AG20443 (cell line): ENCODE measurements at regions not wholly inside any gene's neighbourhood (a gene's known extent, or its start where the extent isn't known, plus 50 kb on each side); places are given as distances from the start of the nearest gene placed in this dataset.
A peak's percentile ranks its signal among the peaks of the same experiment; 100 is the strongest.
"Not testable (repeated sequence)": the region's sequence is repeated elsewhere in the genome, so short reads cannot be mapped to it uniquely, and the experiment has no call there.

ENCODE experiments used
- DNase-seq: peaks from one replicate; pipeline ENCODE4 v3.0.0; 2012; ENCODE audit warnings: low spot score, mixed read lengths

- no peak for DNase-seq
These were observed 116.2 kb upstream of the PLAAT1 start for GRCh38 chr3:193124861-193125260.

DNA sequence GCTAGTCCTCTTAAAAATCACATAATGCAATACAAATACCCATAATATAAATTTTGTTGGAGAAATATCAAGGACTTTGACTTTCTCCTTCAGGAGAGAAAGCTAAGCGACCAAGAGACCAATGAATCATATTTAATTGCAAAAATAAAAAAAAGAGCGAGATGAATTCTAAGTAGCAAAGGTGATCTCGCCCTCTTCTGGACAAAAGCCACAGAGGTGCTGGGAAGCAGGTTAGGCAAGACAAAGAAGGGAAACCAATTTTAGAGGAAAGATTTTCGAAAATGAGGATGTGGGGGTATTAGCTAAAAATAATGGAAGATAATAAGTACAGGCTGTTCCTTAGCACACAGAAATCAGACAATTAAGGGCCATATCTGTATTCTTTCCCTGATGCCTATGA lies 111.4 kb upstream of the PLAAT1 start:
- DNase-seq = no peak

GRCh38 chr3:193130576-193130975 lies 110.4 kb upstream of the PLAAT1 start:
- DNase-seq = no peak

DNA sequence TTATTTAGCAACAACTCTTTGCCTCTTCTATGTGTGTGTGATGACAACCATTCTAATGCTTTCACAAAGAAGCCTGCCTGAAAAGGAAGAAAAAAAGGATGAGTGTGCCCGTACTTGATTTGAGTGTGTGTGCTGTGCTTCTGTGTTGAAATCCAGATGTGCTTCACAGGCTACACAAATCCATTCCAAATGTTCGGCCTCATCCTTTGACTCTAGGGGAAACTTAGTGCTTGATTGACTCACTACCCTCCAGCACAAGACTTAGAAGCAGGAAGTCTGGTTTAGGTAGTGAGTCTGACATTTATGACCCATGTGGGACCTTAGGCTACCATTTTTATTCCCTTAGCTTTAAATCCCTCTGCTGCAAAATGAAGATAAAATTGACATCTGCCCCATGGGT lies 108.8 kb upstream of the PLAAT1 start:
- no peak for DNase-seq

- no peak for DNase-seq
These were observed 108.1 kb upstream of the PLAAT1 start for GRCh38 chr3:193132964-193133363.

DNA sequence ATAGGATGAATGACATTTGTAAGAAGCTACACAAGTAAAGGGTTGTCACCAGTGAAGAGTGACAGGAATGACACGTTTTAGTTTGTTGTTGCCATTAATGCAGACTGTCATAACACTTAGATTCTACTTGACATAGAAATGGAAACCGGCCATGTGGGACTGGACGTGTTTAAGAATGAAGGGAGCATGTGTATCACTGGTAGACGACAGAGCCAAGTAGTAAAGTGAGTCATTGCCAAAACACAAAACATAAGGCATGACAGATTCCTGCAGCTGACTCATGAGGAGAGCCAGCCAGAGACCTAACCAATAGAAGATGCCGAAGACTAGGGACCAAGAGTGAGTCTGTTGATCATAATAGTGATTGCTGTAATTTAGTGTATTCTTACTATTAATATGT lies 106.2 kb upstream of the PLAAT1 start:
- DNase-seq = peak; percentile 81

GRCh38 chr3:193140381-193140780 lies 100.6 kb upstream of the PLAAT1 start:
- DNase-seq = no peak

DNA sequence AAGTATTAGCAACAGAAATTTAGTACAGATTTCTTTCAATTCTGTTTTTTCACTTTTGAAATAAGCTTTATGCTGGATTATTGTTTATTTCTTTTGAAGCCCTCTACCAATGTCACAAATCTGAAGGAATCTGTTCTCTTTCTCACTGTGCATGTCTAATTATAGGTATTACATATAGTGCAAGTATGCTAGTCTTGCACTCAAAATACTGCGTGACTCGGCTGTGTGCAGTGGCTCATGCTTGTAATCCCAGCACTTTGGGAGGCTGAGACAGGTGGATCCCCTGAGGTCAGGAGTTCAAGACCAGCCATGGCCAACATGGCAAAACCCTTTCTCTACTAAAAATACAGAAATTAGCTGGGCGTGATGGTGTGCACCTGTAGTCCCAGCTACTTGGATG lies 95.8 kb upstream of the PLAAT1 start:
- DNase-seq = no peak

DNA sequence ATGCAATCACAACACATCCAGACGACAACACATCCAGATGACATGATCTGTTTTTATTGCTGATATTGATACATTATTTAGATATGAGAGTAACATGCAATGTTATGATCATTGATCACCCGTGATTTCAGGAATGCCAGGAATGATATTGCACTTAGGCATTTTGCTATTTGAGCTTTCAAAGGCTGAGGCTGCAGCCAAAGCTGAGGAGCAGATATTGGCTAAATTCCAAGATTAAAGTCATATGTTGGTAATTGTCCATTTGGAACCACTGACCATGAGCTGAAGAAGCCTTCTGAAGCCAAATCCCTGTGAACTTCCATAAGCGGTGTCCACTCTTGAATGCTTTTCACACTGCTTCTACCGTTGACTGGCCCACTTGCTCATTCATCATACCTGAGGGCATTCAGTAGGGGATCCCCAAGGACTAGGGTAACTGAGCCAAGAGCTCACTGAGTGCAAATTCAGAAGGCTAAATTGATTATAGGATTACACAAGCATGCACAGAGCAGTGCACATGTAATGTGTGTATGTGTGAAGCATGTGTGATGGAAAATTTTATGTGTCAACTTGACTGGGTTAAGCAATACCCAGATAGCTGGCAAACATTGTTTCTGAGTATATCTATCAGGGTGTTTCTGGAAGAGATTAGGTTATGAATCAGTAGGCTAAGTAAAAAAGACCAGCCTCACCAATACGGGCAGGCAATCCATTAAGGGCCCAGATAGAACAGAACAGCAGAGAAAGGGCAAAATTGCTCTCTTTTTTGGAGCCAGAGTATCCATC lies 92.1 kb upstream of the PLAAT1 start:
- DNase-seq = peak; percentile 3

DNA sequence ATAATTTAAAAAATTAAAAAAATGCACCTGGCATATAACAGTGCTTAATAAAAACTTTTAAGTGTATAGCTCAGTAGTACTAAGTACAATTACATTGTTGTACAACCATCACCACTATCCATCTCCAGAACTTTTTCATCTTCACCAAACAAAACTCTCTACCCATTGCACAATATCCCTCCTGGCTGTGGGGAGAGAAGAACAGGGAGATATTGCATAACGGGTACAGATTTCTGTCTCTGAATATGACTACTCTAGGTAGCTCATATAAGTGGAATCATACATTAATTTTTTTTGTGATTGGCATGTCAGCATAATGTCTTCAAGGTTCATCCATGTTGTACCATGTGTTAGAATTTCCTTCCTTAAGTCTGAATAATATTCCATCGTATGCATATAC lies 91.0 kb upstream of the PLAAT1 start:
- DNase-seq = no peak

GRCh38 chr3:193155044-193155781 lies 85.8 kb upstream of the PLAAT1 start:
- DNase-seq = peak; percentile 0

- no peak for DNase-seq
These were observed 84.0 kb upstream of the PLAAT1 start for GRCh38 chr3:193157051-193157450.

DNA sequence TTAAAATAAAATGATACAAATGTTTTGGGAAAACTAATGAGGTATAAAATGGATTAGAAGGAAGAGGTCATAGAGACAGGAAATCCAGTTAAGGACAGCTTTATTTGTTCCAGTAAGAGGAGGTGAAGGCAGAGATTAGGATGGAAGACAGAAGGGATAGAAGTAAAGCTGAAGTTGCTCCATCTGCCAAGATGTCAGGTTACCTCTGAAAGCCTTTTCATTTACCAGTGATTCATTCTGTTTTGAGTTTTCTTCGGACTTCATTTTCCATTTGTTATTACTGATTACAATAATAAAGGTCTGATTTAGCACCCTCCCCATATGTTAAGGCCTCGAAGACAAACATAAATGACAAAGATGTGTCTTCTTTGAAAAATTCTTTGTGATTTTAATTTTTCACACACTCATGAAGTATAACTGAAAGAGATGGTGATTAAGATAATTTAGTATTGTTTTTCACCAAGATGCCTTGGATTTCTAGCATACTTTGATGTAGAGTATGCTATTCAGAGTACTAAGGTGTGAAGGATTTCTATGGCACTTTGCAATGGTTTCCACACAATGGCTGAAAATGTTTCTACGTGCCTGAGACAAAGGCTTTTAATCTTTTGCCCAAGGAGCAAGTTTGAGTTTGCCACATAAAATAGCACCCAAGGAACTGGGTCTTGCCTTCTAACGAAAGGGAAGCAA lies 75.4 kb upstream of the PLAAT1 start:
- DNase-seq = no peak

- DNase-seq = peak; percentile 0
These were observed 72.1 kb upstream of the PLAAT1 start for GRCh38 chr3:193168931-193169330.

DNA sequence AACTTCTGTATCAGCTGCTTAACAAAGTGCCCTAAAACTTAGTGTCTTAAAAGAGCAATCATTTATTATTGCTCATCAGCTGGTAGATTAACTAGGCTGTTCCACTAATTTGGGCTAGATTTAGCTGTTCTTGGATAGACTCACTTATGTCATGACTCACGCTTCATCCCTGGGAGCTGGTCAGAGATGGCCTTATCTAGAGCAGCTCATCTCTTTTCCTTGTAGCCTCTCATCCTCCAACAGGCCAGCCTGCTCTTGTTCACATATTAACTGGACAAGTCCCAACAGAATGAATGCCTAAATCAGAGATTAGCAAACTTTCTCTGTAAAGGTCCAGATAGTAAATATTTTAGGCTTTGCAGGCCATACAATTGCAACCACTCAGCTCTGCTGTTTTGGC lies 66.9 kb upstream of the PLAAT1 start:
- peak; percentile 9 for DNase-seq

GRCh38 chr3:193179332-193180012 lies 61.5 kb upstream of the PLAAT1 start:
- DNase-seq = not testable (repeated sequence)

- DNase-seq = no peak
These were observed 53.8 kb upstream of the PLAAT1 start for GRCh38 chr3:193187070-193187722.

DNA sequence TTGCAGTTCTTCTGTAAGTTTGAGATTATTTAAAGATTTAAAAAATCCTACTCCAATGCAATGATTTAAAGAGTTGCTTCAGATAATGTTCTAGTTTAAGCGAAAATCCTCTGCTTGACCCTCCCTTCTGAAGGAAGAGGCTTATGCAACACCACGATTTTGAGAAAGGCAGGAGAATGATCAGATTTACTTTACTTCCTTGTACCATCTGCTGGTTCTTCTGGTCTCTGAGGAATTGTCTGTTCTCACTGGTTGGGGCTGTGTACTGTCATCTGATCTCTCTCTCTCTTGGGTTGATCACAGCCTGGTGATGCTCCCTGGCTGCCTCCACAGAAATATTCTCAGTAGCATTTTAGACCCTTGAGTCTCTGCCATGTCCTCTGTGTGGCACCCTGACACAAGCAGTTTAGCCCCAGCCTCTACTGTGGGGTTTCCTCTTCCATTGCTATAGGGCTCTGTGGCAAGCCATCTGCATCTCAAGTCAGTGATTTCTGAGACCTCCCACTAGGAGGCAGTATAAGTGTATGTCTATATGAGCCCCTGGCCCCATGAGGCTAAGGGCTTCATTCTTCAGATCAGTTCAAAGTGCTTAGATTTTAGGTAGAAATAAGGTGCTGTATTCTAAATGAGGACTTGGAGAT lies 50.8 kb upstream of the PLAAT1 start:
- DNase-seq = no peak
